ENCODE measurements at regions not wholly inside any gene's neighbourhood (a gene's known extent, or its start where the extent isn't known, plus 50 kb on each side); places are given as distances from the start of the nearest gene placed in this dataset.

- Mint-ChIP-seq H3K9me3 (ENCODE audit: unreplicated experiment) (no peaks in the 10 kb centered on the region), H3K4me1 (ENCODE audit: insufficient read depth, unreplicated experiment) (peaks cover 10% of the 10 kb centered on the region), H3K4me3 (ENCODE audit: unreplicated experiment) (no peak overlapping the region), H3K27ac (ENCODE audit: low read depth, unreplicated experiment) (no peak overlapping the region), H3K36me3 (ENCODE audit: insufficient read depth, unreplicated experiment) (no peaks in the 10 kb centered on the region), H3K27me3 (ENCODE audit: insufficient read depth, unreplicated experiment) (no peaks in the 10 kb centered on the region)
- POLR2A ChIA-PET = no interaction called here
- CTCF ChIA-PET = no interaction called here
- no TSS peak for BruUV-seq (replicated peaks)
- intact Hi-C loops (cut with micrococcal nuclease) = no loop called here
- no peak for TF ChIP-seq CTCF (IDR thresholded peaks at IDR 0.05; ENCODE audit: unreplicated experiment)
- no peak for DNase-seq (ENCODE audit: unreplicated experiment)
Observed at GRCh38 chr18:28786926-28787325, 610.0 kb upstream of the CDH2 start.

- Mint-ChIP-seq H3K4me1 (ENCODE audit: insufficient read depth, unreplicated experiment) (no peaks in the 10 kb centered on the region), H3K27me3 (ENCODE audit: insufficient read depth, unreplicated experiment) (no peaks in the 10 kb centered on the region), H3K4me3 (ENCODE audit: unreplicated experiment) (no peak overlapping the region), H3K36me3 (ENCODE audit: insufficient read depth, unreplicated experiment) (no peaks in the 10 kb centered on the region), H3K9me3 (ENCODE audit: unreplicated experiment) (no peaks in the 10 kb centered on the region), H3K27ac (ENCODE audit: low read depth, unreplicated experiment) (no peak overlapping the region)
- intact Hi-C loops (cut with micrococcal nuclease) = no loop called here
- POLR2A ChIA-PET = no interaction called here
- BruUV-seq (replicated peaks) = no TSS peak
- CTCF ChIA-PET = interaction anchor here (0.5 to 0.6 kb wide), 2 partner anchors 111 to 1054 kb away, joined by 3 read pairs; no protein-coding TSS in a partner anchor
- no peak for DNase-seq (ENCODE audit: unreplicated experiment)
- TF ChIP-seq CTCF (IDR thresholded peaks at IDR 0.05; ENCODE audit: unreplicated experiment) = no peak
Observed at GRCh38 chr18:28781616-28782362, 604.9 kb upstream of the CDH2 start.

GRCh38 chr18:28778706-28779105 lies 601.8 kb upstream of the CDH2 start:
- no TSS peak for BruUV-seq (replicated peaks)
- no peak for TF ChIP-seq CTCF (IDR thresholded peaks at IDR 0.05; ENCODE audit: unreplicated experiment)
- intact Hi-C loops (cut with micrococcal nuclease) = no loop called here
- H3K4me3 Mint-ChIP-seq (ENCODE audit: unreplicated experiment) = no peak overlapping the region
- ChIA-PET POLR2A (no interaction called here), CTCF (no interaction called here)
- no peaks in the 10 kb centered on the region for H3K36me3 Mint-ChIP-seq (ENCODE audit: insufficient read depth, unreplicated experiment)
- H3K27ac Mint-ChIP-seq (ENCODE audit: low read depth, unreplicated experiment) = no peak overlapping the region
- DNase-seq (ENCODE audit: unreplicated experiment) = no peak
- no peaks in the 10 kb centered on the region for H3K27me3 Mint-ChIP-seq (ENCODE audit: insufficient read depth, unreplicated experiment)
- no peaks in the 10 kb centered on the region for H3K9me3 Mint-ChIP-seq (ENCODE audit: unreplicated experiment)
- H3K4me1 Mint-ChIP-seq (ENCODE audit: insufficient read depth, unreplicated experiment) = no peaks in the 10 kb centered on the region

- Mint-ChIP-seq H3K4me1 (ENCODE audit: insufficient read depth, unreplicated experiment) (no peaks in the 10 kb centered on the region), H3K4me3 (ENCODE audit: unreplicated experiment) (no peak overlapping the region), H3K27ac (ENCODE audit: low read depth, unreplicated experiment) (no peak overlapping the region), H3K27me3 (ENCODE audit: insufficient read depth, unreplicated experiment) (no peaks in the 10 kb centered on the region), H3K9me3 (ENCODE audit: unreplicated experiment) (no peaks in the 10 kb centered on the region), H3K36me3 (ENCODE audit: insufficient read depth, unreplicated experiment) (no peaks in the 10 kb centered on the region)
- ChIA-PET POLR2A (no interaction called here), CTCF (interaction anchor here (0.9 kb wide), 1 partner anchor 25 kb away, joined by 3 read pairs; no protein-coding TSS in a partner anchor)
- no peak for DNase-seq (ENCODE audit: unreplicated experiment)
- no peak for TF ChIP-seq CTCF (IDR thresholded peaks at IDR 0.05; ENCODE audit: unreplicated experiment)
- BruUV-seq (replicated peaks) = no TSS peak
- intact Hi-C loops (cut with micrococcal nuclease) = no loop called here
Observed at GRCh38 chr18:28777756-28778155, 600.8 kb upstream of the CDH2 start.

All from MCF 10A (cell line).